ENCODE measurements at regions not wholly inside any gene's neighbourhood (a gene's known extent, or its start where the extent isn't known, plus 50 kb on each side); places are given as distances from the start of the nearest gene placed in this dataset.

DNA sequence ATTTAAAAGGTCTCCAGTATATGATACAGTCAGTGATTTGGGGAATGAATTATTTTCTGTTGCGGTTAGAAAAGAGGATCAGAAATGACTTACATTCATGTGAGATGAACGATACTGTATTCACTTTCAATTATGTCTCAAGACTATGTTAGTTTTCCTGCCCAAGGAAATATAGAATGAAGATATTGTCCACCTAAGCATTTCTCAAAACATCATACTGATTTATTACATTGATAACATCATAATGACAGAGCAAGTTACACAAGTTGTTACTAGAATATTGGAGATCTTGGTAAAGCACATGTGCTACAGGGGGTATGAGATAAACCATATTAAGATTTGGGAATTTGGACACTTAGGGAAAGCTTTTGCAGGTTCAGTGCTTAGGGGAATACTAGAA, 67.8 kb upstream of the OR9G4 start:
- TF ChIP-seq CTCF (IDR thresholded peaks at IDR 0.05) (no peak), MXI1 (IDR thresholded peaks at IDR 0.05; ENCODE audit: low read depth, low read length) (no peak), REST (IDR thresholded peaks at IDR 0.05; ENCODE audit: low read depth, low read length) (no peak), GABPA (IDR thresholded peaks at IDR 0.05; ENCODE audit: low read depth) (no peak)
